Upper lobe of left lung (tissue), 4 donors: ENCODE measurements at regions not wholly inside any gene's neighbourhood (a gene's known extent, or its start where the extent isn't known, plus 50 kb on each side); places are given as distances from the start of the nearest gene placed in this dataset.

Experiments
- CTCF ChIP-seq, 6 experiments: fragments of 450-650 bp in 4 of 6; fragments of 200-600 bp in 2 of 6; sonication (generic) in 2 of 6; IDR thresholded peaks; one replicate each; pipeline ENCODE4 v1.5.1; 2016 to 2019; ENCODE audit warnings: antibody characterized with exemption in 6 of 6
- EP300 ChIP-seq, 4 donors: sonication (generic); formaldehyde crosslinking; IDR thresholded peaks; one replicate each; pipeline ENCODE4 v1.5.1; 2017; ENCODE audit warnings: antibody characterized with exemption in 4 of 4, control low read depth in 2 of 4
- POLR2A ChIP-seq, 4 donors: fragments of 450-650 bp; IDR thresholded peaks; one replicate each; pipeline ENCODE4 v1.5.1; 2016 to 2017; ENCODE audit warnings: antibody characterized with exemption in 4 of 4, mild to moderate bottlenecking in 2 of 4

- TF ChIP-seq POLR2A (IDR thresholded peaks at IDR 0.05) (no peak), CTCF (IDR thresholded peaks at IDR 0.05) (no peak), EP300 (IDR thresholded peaks at IDR 0.05) (no peak)
Measured at GRCh38 chr13:105345730-105346129, 1189.7 kb downstream of the EFNB2 start.
